ENCODE measurements at regions not wholly inside any gene's neighbourhood (a gene's known extent, or its start where the extent isn't known, plus 50 kb on each side); places are given as distances from the start of the nearest gene placed in this dataset.

- Histone ChIP-seq H3K4me3 (ENCODE audit: insufficient read length, low read depth) (no peak overlapping the region), H3K4me1 (ENCODE audit: insufficient read depth, insufficient read length) (no peaks in the 10 kb centered on the region), H3K9me3 (ENCODE audit: insufficient read depth, low read length) (no peaks in the 10 kb centered on the region), H3K9ac (ENCODE audit: insufficient read length, low read depth) (no peak overlapping the region), H3K36me3 (ENCODE audit: insufficient read depth, insufficient read length, low read length) (no peaks in the 10 kb centered on the region), H3K27me3 (ENCODE audit: insufficient read depth, insufficient read length) (no peaks in the 10 kb centered on the region)
- TF ChIP-seq SUZ12 (IDR thresholded peaks at IDR 0.05; ENCODE audit: extremely low read depth, insufficient read depth, insufficient read length) = no peak
- TF ChIP-seq YY1 (IDR thresholded peaks at IDR 0.05; ENCODE audit: insufficient read depth, insufficient read length) = no peak
- no peak for TF ChIP-seq ZNF274 (IDR thresholded peaks at IDR 0.05; ENCODE audit: low read depth, low read length)
- no peak for DNase-seq (ENCODE audit: low read depth, low spot score)
These were observed 326.3 kb downstream of the SLCO4C1 start for GRCh38 chr5:101969742-101970141.

- TF ChIP-seq ZNF274 (IDR thresholded peaks at IDR 0.05; ENCODE audit: low read depth, low read length) (no peak), SUZ12 (IDR thresholded peaks at IDR 0.05; ENCODE audit: extremely low read depth, insufficient read depth, insufficient read length) (no peak), YY1 (IDR thresholded peaks at IDR 0.05; ENCODE audit: insufficient read depth, insufficient read length) (no peak)
- no peaks in the 10 kb centered on the region for H3K4me1 ChIP-seq (ENCODE audit: insufficient read depth, insufficient read length)
- no peak overlapping the region for H3K9ac ChIP-seq (ENCODE audit: insufficient read length, low read depth)
- no peaks in the 10 kb centered on the region for H3K9me3 ChIP-seq (ENCODE audit: insufficient read depth, low read length)
- no peaks in the 10 kb centered on the region for H3K27me3 ChIP-seq (ENCODE audit: insufficient read depth, insufficient read length)
- no peaks in the 10 kb centered on the region for H3K36me3 ChIP-seq (ENCODE audit: insufficient read depth, insufficient read length, low read length)
- H3K4me3 ChIP-seq (ENCODE audit: insufficient read length, low read depth) = no peak overlapping the region
- DNase-seq (ENCODE audit: low read depth, low spot score) = no peak
These were observed 329.6 kb downstream of the SLCO4C1 start for GRCh38 chr5:101966476-101966875.

- no peaks in the 10 kb centered on the region for H3K4me1 ChIP-seq (ENCODE audit: insufficient read depth, insufficient read length)
- no peak overlapping the region for H3K9ac ChIP-seq (ENCODE audit: insufficient read length, low read depth)
- H3K4me3 ChIP-seq (ENCODE audit: insufficient read length, low read depth) = no peak overlapping the region
- TF ChIP-seq ZNF274 (IDR thresholded peaks at IDR 0.05; ENCODE audit: low read depth, low read length) (no peak), SUZ12 (IDR thresholded peaks at IDR 0.05; ENCODE audit: extremely low read depth, insufficient read depth, insufficient read length) (no peak), YY1 (IDR thresholded peaks at IDR 0.05; ENCODE audit: insufficient read depth, insufficient read length) (no peak)
- no peaks in the 10 kb centered on the region for H3K9me3 ChIP-seq (ENCODE audit: insufficient read depth, low read length)
- DNase-seq (ENCODE audit: low read depth, low spot score) = no peak
- no peaks in the 10 kb centered on the region for H3K36me3 ChIP-seq (ENCODE audit: insufficient read depth, insufficient read length, low read length)
- H3K27me3 ChIP-seq (ENCODE audit: insufficient read depth, insufficient read length) = no peaks in the 10 kb centered on the region
These were observed 340.2 kb downstream of the SLCO4C1 start for GRCh38 chr5:101955891-101956290.

GRCh38 chr5:101950019-101950418 is 346.1 kb downstream of the SLCO4C1 start:
- Histone ChIP-seq H3K4me1 (ENCODE audit: insufficient read depth, insufficient read length) (no peaks in the 10 kb centered on the region), H3K4me3 (ENCODE audit: insufficient read length, low read depth) (no peak overlapping the region), H3K36me3 (ENCODE audit: insufficient read depth, insufficient read length, low read length) (no peaks in the 10 kb centered on the region), H3K9me3 (ENCODE audit: insufficient read depth, low read length) (no peaks in the 10 kb centered on the region), H3K9ac (ENCODE audit: insufficient read length, low read depth) (no peak overlapping the region), H3K27me3 (ENCODE audit: insufficient read depth, insufficient read length) (no peaks in the 10 kb centered on the region)
- DNase-seq (ENCODE audit: low read depth, low spot score) = no peak
- TF ChIP-seq SUZ12 (IDR thresholded peaks at IDR 0.05; ENCODE audit: extremely low read depth, insufficient read depth, insufficient read length) (no peak), ZNF274 (IDR thresholded peaks at IDR 0.05; ENCODE audit: low read depth, low read length) (no peak), YY1 (IDR thresholded peaks at IDR 0.05; ENCODE audit: insufficient read depth, insufficient read length) (no peak)

GRCh38 chr5:101948615-101949014 is 347.5 kb downstream of the SLCO4C1 start:
- DNase-seq (ENCODE audit: low read depth, low spot score) = no peak
- Histone ChIP-seq H3K4me1 (ENCODE audit: insufficient read depth, insufficient read length) (no peaks in the 10 kb centered on the region), H3K9ac (ENCODE audit: insufficient read length, low read depth) (no peak overlapping the region), H3K36me3 (ENCODE audit: insufficient read depth, insufficient read length, low read length) (no peaks in the 10 kb centered on the region), H3K27me3 (ENCODE audit: insufficient read depth, insufficient read length) (no peaks in the 10 kb centered on the region), H3K4me3 (ENCODE audit: insufficient read length, low read depth) (no peak overlapping the region), H3K9me3 (ENCODE audit: insufficient read depth, low read length) (no peaks in the 10 kb centered on the region)
- TF ChIP-seq SUZ12 (IDR thresholded peaks at IDR 0.05; ENCODE audit: extremely low read depth, insufficient read depth, insufficient read length) = no peak
- TF ChIP-seq ZNF274 (IDR thresholded peaks at IDR 0.05; ENCODE audit: low read depth, low read length) = no peak
- no peak for TF ChIP-seq YY1 (IDR thresholded peaks at IDR 0.05; ENCODE audit: insufficient read depth, insufficient read length)

- TF ChIP-seq SUZ12 (IDR thresholded peaks at IDR 0.05; ENCODE audit: extremely low read depth, insufficient read depth, insufficient read length) = no peak
- no peak for DNase-seq (ENCODE audit: low read depth, low spot score)
- Histone ChIP-seq H3K4me1 (ENCODE audit: insufficient read depth, insufficient read length) (no peaks in the 10 kb centered on the region), H3K36me3 (ENCODE audit: insufficient read depth, insufficient read length, low read length) (no peaks in the 10 kb centered on the region), H3K9ac (ENCODE audit: insufficient read length, low read depth) (no peak overlapping the region), H3K27me3 (ENCODE audit: insufficient read depth, insufficient read length) (no peaks in the 10 kb centered on the region), H3K4me3 (ENCODE audit: insufficient read length, low read depth) (no peak overlapping the region), H3K9me3 (ENCODE audit: insufficient read depth, low read length) (no peaks in the 10 kb centered on the region)
These were observed 352.3 kb downstream of the SLCO4C1 start for GRCh38 chr5:101943784-101944183.

GRCh38 chr5:101942321-101942882 is 353.7 kb downstream of the SLCO4C1 start:
- Histone ChIP-seq H3K9me3 (ENCODE audit: insufficient read depth, low read length) (no peaks in the 10 kb centered on the region), H3K4me3 (ENCODE audit: insufficient read length, low read depth) (no peak overlapping the region), H3K36me3 (ENCODE audit: insufficient read depth, insufficient read length, low read length) (no peaks in the 10 kb centered on the region), H3K4me1 (ENCODE audit: insufficient read depth, insufficient read length) (no peaks in the 10 kb centered on the region), H3K27me3 (ENCODE audit: insufficient read depth, insufficient read length) (no peaks in the 10 kb centered on the region), H3K9ac (ENCODE audit: insufficient read length, low read depth) (no peak overlapping the region)
- TF ChIP-seq ZNF274 (IDR thresholded peaks at IDR 0.05; ENCODE audit: low read depth, low read length) (no peak), SUZ12 (IDR thresholded peaks at IDR 0.05; ENCODE audit: extremely low read depth, insufficient read depth, insufficient read length) (no peak), YY1 (IDR thresholded peaks at IDR 0.05; ENCODE audit: insufficient read depth, insufficient read length) (no peak)
- peak; percentile 22 for DNase-seq (ENCODE audit: low read depth, low spot score)
